ENCODE measurements at regions not wholly inside any gene's neighbourhood (a gene's known extent, or its start where the extent isn't known, plus 50 kb on each side); places are given as distances from the start of the nearest gene placed in this dataset.
"Not testable (repeated sequence)": the region's sequence is repeated elsewhere in the genome, so short reads cannot be mapped to it uniquely, and the experiment has no call there.

GRCh38 chr4:31022702-31023101 is 302.5 kb downstream of the PCDH7 start:
- no peaks in the 10 kb centered on the region for H3K9me3 Mint-ChIP-seq
- no peak overlapping the region for H3K27ac Mint-ChIP-seq
- no peak for TF ChIP-seq CTCF (IDR thresholded peaks at IDR 0.05; ENCODE audit: unreplicated experiment in 3 of 3)
- H3K4me3 Mint-ChIP-seq: no peak overlapping the region
- H3K27me3 Mint-ChIP-seq (ENCODE audit: low read depth): no peaks in the 10 kb centered on the region
- H3K36me3 Mint-ChIP-seq (ENCODE audit: low read depth): no peaks in the 10 kb centered on the region
- H3K4me1 Mint-ChIP-seq: peaks cover 4% of the 10 kb centered on the region

GRCh38 chr4:31023109-31023508 is 302.9 kb downstream of the PCDH7 start:
- Mint-ChIP-seq H3K27ac (no peak overlapping the region), H3K4me1 (peaks cover 4% of the 10 kb centered on the region), H3K27me3 (ENCODE audit: low read depth) (no peaks in the 10 kb centered on the region), H3K9me3 (no peaks in the 10 kb centered on the region), H3K36me3 (ENCODE audit: low read depth) (no peaks in the 10 kb centered on the region), H3K4me3 (no peak overlapping the region)
- no peak for TF ChIP-seq CTCF (IDR thresholded peaks at IDR 0.05; ENCODE audit: unreplicated experiment in 3 of 3)

GRCh38 chr4:31023742-31024141 is 303.6 kb downstream of the PCDH7 start:
- Mint-ChIP-seq H3K27me3 (ENCODE audit: low read depth) (no peaks in the 10 kb centered on the region), H3K9me3 (no peaks in the 10 kb centered on the region), H3K36me3 (ENCODE audit: low read depth) (no peaks in the 10 kb centered on the region), H3K27ac (no peak overlapping the region), H3K4me1 (peaks cover 4% of the 10 kb centered on the region), H3K4me3 (no peak overlapping the region)
- no peak for TF ChIP-seq CTCF (IDR thresholded peaks at IDR 0.05; ENCODE audit: unreplicated experiment in 3 of 3)

GRCh38 chr4:31024781-31025180 is 304.6 kb downstream of the PCDH7 start:
- H3K4me3 Mint-ChIP-seq; H3K9me3 Mint-ChIP-seq; H3K27me3 Mint-ChIP-seq (ENCODE audit: low read depth); H3K36me3 Mint-ChIP-seq (ENCODE audit: low read depth); H3K27ac Mint-ChIP-seq; H3K4me1 Mint-ChIP-seq: not testable (repeated sequence)

GRCh38 chr4:31026256-31026655 is 306.1 kb downstream of the PCDH7 start:
- Mint-ChIP-seq H3K36me3 (ENCODE audit: low read depth) (no peaks in the 10 kb centered on the region), H3K27ac (no peak overlapping the region), H3K9me3 (no peaks in the 10 kb centered on the region), H3K4me1 (no peaks in the 10 kb centered on the region), H3K4me3 (no peak overlapping the region), H3K27me3 (ENCODE audit: low read depth) (no peaks in the 10 kb centered on the region)
- TF ChIP-seq CTCF (IDR thresholded peaks at IDR 0.05; ENCODE audit: unreplicated experiment in 3 of 3): no peak

GRCh38 chr4:31034550-31034949 is 314.4 kb downstream of the PCDH7 start:
- TF ChIP-seq CTCF (IDR thresholded peaks at IDR 0.05; ENCODE audit: unreplicated experiment in 3 of 3): no peak
- Mint-ChIP-seq H3K36me3 (ENCODE audit: low read depth) (no peaks in the 10 kb centered on the region), H3K27me3 (ENCODE audit: low read depth) (no peaks in the 10 kb centered on the region), H3K4me1 (no peaks in the 10 kb centered on the region), H3K27ac (no peak overlapping the region), H3K4me3 (no peak overlapping the region), H3K9me3 (no peaks in the 10 kb centered on the region)

- H3K4me3 Mint-ChIP-seq: no peak overlapping the region
- no peaks in the 10 kb centered on the region for H3K4me1 Mint-ChIP-seq
- no peak overlapping the region for H3K27ac Mint-ChIP-seq
- TF ChIP-seq CTCF (IDR thresholded peaks at IDR 0.05; ENCODE audit: unreplicated experiment in 3 of 3): no peak
- no peaks in the 10 kb centered on the region for H3K9me3 Mint-ChIP-seq
- H3K36me3 Mint-ChIP-seq (ENCODE audit: low read depth): no peaks in the 10 kb centered on the region
- no peaks in the 10 kb centered on the region for H3K27me3 Mint-ChIP-seq (ENCODE audit: low read depth)
Measured at GRCh38 chr4:31035761-31036160, 315.6 kb downstream of the PCDH7 start.

Data from nephron (organoid).